HG03521 (cell line): ENCODE measurements at regions not wholly inside any gene's neighbourhood (a gene's known extent, or its start where the extent isn't known, plus 50 kb on each side); places are given as distances from the start of the nearest gene placed in this dataset.

Source experiments
- ATAC-seq: cut with Tn5 transposase; IDR thresholded peaks from one replicate; pipeline ENCODE4 v1.9.1; 2021; ENCODE audit warnings: mild to moderate bottlenecking, moderate library complexity; ENCODE audit not compliant: unreplicated experiment

DNA sequence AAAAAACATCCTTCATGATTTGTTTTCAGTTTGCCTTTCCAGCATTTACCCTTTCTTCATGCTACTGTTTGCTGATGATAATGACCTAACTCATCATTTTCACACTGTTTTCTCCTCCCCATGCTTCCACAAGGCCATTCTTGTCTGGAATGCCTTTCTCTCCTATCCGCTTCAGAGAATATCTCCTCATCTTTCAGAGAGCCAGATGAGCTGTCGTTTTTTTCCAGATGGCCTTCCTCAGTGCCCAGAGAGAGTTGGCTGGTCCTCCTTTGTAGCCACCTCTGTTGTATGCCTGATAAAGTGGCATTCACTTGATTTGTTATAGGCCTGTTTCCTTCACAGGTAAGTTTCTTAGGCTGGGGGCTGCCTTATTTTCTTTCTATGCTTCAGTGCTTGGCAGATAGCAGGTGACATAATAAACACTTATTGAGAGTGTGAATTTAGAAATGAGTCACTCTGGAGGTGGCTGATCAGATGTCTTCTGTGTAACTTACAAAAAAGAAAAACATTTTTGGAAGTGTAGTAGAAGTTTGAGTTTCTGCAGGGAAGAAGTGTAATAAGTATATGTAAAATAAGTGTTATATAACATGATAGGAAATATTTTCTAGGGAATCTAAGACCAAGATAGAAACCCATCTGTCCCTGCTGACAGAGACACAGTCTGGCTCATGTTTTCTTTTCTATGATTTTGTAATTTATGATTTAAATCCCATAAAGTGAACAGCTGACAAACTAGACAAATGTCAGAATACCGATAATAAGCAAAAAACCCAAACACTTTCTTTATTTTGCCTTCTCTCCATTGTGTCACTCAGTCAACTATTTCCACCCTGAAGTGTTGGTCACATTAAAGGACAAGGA is 174.5 kb downstream of the DACT1 start:
- no peak for ATAC-seq

DNA sequence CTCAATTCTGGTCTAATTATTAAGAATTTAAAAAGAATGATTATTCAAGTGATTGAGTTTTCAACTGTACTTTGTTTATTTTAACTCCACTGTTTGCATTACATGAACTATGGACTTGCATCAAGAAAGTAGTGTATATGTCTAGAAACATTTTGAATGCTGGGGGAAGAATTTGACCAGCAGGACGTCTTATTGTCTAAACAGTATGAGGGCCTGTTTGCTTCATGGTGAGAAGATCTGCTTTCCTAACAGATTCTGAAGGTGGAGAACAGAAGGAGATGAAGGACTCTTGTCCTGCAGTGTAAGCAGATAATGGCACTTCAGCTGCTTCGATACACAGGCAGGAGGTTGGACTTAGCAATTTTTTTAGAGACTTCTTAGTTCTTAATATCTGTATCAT is 176.0 kb downstream of the DACT1 start:
- no peak for ATAC-seq

DNA sequence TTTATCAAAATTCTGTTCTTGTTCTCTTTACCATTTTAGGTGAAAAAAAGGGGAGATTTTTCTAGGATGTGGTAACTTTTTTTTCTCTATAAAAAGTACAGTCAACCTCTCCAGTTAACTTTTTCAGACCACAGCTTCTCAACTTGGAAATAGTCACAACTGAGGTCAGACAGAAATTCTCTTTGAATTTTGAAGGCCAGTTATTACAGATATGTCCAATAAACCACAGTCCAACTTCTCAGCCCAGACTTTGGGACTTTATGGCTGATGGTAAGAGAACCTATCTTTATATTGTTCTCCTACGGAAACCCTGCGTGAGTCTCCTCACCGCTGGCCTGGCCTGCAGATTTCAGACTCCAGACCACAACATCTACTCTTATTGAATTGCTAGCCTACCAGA is 176.7 kb downstream of the DACT1 start:
- ATAC-seq, result no peak

DNA sequence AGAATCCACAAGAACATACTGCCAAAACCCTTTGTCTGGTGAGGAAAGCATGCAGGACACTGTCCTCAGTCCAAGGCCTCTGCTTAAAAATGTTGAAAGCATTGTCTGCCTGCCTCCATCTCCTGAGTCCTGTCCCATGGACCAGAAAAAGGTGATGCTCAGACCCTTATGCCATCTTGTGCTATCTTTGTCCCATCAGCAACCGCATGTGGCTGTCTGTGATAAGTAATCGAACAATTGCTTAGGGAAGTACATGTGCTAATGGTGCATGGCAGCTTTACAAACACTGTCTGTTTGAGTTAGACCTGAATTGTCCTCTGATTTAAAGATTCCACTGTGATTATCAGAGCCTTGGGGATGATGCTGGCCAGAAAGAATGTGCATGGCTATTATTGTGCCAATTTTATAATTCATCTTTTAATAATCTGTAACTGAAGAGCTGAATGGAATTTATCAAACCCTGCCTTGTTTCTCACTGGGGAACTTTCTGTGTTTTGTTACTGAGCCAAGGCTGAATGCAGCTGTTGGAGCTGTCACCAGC is 177.5 kb downstream of the DACT1 start:
- no peak for ATAC-seq

DNA sequence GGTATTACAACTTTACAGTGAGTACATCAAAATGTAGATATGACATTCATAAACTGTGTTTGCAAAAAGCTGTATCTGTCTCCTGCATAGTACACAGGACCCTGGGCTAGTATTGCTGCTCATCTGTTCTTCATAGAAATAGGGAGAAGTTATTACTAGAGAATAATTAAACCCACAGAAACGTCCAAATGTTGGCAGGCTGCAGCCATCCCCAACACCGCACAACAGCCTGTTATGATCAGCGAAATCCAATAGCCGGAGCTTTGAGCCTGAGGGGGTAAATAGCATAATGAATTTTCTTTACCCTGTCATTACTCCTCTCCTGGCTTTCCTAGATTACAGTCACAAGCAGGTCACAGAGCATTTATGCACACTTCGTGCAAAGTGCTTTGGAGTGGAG is 178.0 kb downstream of the DACT1 start:
- ATAC-seq, result no peak

DNA sequence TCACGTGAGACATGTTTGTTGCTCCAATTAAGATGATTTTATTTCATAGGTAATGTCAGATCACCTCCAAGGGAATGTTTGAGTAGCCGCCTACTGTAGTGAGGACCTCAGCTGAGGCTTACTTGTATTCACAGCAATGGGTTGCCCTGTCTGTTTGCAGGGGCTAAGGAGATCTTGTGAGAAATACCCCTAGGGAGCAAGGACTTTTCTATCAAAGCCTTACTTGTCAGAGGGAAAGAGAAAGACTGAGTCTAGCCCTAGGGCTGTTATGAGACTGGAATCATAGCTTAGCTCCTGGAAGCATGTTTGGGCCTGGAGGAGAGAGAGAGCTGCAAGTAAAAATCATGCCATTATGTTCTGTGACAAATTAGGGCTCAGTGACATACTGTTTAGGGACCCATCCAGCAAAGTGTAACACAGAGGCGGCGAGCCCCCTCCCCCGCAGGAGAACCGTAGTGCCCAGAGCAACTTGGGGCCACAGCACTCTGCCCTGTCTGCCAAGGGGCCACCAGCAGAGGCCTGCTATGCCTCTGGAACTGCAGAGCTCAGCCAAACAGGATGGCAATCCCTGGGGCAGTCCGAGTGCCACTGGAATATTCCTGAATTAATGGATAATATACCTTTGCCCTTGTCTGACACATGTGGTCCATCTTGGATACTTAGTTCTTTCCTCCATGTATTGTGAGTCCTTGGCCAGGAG is 178.8 kb downstream of the DACT1 start:
- no peak for ATAC-seq

DNA sequence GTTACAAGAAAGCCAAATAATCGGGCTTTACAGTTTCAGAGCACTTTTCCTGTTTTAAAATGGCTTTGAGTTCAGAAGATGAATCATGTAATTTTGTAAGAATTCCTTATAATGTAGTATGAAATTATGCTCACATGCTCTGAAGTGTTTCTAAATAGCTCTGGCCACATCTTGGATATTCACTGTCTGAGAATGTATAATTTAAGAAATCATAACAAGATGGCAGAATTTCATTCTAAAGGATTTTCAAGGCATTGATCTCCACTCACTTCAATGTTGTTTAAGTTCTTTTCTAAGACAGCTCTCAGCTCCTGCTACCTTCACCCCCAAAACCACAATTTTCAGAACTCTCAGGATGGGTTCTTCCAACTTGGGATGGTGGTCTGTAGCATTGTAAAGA is 180.1 kb downstream of the DACT1 start:
- no peak for ATAC-seq

DNA sequence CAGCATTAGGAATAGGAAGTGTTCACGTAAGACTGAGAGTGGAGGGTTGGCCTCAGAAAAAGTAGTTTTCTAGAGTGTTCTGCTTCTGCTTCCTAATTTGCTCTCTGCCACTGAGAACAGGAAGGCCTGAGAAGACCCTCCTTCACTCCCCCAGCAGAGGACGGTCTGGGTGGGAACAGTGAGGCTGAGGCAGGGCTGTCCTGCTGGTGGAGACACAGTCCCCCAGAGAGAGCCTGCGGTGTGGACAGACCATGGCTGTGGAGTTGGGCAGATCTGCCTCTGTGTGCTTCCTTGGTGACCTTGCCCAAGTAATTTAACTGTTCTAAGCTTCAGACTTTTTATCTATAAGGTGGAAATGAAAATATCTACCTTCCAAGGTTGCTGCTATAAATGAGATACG is 182.3 kb downstream of the DACT1 start:
- ATAC-seq, result no peak

DNA sequence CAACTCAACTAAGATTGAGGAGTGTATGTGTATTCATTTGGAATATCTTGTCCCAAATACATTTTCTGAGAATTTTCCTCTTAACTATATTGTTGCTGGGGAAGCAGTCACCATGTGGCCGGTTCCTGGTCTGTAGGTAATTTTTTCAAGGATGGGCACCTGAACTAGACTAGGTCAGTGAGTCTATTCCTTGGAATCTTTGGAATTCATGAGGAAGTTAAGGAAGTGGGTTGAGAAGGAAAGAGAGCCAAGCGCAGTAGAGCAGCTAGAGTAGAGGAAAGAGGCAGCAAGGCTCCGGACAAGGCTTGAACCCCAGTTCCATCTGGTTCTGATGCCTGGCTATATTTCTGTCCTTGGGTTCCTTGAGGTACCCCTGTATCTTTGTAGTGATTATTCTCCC is 183.7 kb downstream of the DACT1 start:
- ATAC-seq, result no peak

DNA sequence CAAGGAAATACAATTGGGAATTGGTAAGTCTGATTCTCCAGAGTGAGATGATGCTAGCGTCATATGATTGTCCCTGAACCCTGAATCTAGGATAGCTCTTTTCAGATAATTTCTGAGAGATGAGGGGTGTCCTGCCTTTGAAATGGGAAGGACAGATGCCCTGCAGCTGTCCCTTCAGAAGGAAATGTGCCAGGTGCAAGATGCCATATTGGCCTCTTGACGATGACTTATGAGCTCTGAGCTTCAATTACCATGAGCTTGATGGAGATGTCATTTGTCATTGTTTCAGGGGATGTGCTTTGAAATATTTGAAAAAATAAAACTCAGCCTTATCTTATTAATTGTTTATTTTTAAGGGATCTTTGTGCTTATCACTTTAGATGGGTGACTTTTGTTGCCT is 185.1 kb downstream of the DACT1 start:
- ATAC-seq, result no peak

DNA sequence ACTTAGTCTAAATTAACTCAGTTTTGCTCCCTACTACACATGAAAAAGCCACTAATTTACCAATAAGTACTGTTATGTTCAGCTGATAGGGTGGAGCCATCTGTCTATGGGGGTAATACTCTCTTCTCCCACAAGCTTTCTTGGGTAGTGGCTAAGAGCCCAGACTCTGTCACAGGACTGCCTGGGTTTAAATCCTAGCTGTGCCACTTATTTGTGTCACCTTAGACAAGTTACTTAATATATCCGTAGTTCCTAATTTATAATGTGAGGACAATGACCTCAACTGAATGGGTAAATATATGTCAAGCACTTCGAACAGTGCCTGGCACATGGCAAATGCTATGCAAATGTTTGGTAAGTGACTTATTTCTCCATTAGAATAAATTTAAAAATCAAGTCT is 185.6 kb downstream of the DACT1 start:
- no peak for ATAC-seq

DNA sequence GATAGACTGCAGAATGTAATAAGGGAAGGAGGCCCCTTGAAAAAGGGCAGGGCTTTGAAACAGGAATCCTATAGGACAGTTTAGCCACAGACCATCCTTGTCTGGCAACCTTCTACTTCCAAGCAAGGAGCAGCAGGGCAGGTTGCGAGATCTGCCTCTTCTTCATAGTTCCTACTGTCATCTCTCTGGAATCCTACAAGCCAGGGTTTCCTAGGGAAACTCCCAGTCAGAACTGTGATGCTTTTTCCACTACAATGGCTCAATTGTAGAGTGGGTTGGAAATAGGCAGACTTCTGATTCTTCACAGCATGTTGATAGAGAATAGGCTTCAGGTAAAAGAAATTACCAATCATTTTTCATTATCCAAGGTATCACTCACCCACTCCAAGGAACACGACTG is 186.3 kb downstream of the DACT1 start:
- ATAC-seq, result no peak

DNA sequence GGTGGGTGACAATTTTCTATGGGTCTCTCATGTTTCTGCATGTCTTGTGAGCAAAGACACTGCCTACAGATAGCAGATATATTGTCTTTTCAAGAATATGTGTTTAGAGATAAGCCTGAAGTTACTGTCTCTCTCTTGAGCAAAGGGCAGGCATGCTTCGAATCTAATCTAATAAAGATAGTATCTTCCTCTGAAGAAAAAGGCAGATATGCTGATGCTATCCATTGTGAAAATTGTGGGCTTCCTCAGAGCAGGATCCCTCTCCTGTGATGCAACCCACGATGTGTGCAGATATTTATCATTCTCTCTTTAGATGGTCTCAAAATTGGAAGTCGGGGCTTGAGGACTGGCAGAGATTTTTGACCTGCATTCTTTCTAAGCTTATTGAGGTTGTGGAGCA is 187.0 kb downstream of the DACT1 start:
- no peak for ATAC-seq

DNA sequence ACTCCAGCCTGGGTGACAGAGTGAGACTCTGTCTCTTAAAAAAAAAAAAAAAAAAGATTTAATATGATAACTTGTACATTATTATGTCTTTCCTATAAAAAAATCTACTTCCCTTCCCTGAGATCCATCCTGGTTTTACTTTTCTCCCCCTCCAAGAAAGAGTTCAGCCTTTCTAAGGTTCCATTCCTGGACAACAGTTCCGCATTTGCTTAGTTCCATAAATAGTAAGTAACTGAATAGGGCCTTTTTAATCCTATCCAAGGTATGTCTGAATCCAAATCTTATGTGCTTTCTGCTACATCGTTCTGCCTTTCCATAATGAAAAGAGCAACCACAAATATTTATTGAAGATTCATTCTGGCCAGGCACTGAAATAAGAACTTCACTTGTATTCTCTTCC is 187.8 kb downstream of the DACT1 start:
- no peak for ATAC-seq

DNA sequence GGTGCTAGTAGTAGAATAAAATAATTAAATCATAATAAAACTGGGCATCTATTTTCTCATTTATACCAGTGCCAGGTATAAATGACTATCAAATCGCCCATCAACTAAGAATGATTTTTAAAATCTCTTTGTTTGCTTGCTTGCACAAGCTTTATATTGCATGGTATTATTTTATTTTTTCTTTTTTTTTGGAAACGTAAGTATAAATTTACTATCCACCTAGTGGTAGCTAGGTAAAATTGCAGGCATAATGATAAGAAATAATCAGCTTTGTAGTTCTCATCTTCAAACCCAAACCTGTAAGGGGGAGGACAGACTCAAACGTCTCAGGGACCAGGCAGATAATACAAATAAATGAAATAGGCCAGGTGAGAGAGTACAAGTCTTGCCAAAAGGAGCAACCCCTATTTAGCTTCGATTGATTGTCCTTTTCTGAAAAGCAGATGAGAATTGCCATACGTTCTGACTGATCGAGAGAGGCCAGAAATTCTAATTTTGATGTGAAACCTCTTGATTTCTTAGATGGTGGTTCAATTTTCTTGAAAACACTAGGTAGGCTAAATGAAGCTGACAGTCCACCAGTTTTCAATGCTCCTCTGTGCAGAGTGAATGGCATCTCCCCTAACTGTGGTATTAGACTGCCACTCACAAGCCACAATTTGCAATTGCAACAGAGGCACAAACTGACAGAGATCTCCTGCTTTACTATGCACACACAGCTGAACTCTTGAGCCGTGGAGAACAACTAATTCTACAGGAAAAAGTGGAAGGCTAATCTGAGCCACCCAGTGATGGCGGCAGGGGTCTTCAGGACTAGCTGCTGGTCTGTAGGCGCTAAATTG is 189.3 kb downstream of the DACT1 start:
- no peak for ATAC-seq

DNA sequence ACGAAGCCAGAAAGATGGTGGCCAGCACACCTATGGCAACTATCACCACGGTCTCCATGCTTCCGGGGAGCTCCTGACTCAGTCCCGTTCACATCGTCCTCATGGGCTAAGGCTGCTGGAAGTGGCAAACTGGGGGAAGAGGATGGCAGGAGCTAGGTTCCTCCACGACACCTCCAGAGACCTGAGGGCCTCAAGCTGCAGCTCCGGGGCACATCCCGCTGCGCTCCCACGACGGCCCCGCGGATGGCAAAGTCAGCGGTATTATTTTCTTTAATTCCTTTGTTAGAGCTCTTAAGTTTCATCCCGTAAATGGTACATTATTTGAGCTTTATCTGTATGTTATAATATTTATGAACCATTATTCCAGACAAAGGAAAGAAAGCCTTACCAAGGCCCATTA is 190.5 kb downstream of the DACT1 start:
- no peak for ATAC-seq

DNA sequence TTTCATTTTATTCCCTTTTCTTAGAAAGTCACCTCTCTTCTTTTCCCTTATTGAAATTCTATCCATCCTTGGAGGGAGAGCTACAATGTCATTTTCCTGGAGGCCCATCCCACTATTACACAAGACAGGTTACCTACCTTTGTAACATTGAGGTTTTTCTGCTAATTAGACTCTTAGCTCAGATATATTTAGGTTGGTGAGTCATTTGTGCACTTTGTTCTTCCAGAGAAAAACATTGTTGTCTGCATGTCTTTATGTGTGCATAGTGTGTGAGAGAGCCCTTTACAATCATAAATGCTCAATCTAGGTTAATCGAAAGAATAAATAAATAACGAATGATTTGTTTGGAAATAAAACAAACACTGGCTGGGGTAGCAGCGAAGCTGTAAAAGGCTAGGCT is 191.8 kb downstream of the DACT1 start:
- ATAC-seq, result no peak

DNA sequence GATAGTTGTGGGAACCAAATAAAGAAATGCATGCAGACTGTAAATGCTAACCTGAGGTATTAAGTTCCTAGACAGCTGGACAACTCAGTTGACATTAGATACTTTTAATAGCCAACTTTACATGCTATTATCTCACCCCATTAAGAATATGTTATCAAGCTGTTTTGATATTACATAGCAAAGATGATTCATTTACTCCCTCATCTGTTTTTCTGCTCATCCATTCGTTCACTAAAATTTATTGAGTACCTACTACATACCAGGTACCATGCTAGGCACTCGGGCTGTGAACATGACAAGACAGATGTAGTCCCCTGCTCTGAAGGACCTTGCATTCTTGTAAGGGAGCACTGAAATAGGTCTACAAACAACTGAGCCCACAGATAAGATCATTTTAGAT is 192.4 kb downstream of the DACT1 start:
- no peak for ATAC-seq

DNA sequence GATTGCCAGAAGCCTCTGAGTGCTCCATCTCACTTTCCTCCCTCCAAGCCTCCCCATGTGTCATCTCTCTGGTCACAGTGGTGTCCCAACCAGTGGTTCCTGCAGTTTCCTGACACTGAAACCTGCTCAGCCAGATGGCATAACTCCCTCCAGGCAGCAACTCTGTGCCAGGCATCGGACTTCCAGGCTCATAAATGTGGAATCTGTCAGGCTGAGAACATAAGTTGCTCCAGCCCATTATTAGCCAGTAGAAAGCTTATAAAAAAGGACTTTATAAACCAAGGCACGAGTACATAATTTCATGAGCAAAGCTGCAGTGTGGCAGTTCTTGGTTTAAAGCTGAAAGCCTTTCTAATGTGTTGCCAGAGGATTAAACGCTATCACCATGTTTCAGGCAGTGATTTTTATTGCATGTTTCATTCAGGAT is 194.3 kb downstream of the DACT1 start:
- ATAC-seq, result no peak

DNA sequence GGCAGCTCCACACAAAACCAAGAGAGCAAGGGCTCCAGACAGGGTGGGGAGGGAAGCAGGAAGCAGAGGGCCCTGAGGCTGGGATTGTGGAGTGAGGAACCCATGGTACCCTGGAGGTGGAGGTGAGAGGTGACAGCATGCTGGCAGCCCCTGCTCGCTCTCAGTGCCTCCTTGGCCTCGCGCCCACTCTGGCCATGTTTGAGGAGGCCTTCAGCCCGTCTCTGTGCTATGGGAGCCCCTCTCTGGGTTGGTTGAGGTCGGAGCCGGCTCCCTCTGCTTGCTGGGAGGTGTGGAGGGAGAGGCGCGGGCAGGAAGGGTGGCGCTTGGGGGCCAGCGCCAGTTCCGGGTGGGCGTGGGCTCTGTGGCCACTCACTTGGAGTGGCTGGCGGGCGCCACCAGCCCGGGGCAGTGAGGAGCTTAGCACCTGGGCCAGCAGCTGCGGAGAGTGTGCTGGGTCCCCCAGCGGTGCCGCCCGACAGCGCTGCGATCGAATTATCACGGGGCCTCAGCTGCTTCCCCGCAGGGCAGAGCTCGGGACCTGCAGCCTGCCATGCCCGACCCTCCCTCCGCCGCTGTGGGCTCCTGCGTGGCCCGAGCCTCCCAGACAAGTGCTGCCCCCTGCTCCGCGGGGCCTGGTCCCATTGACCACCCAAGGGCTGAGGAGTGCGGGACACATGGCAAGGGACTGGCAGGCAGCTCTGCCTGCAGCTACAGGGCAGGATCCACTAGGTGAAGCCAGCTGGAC is 196.0 kb downstream of the DACT1 start:
- no peak for ATAC-seq
